ENCODE measurements at regions not wholly inside any gene's neighbourhood (a gene's known extent, or its start where the extent isn't known, plus 50 kb on each side); places are given as distances from the start of the nearest gene placed in this dataset.

DNA sequence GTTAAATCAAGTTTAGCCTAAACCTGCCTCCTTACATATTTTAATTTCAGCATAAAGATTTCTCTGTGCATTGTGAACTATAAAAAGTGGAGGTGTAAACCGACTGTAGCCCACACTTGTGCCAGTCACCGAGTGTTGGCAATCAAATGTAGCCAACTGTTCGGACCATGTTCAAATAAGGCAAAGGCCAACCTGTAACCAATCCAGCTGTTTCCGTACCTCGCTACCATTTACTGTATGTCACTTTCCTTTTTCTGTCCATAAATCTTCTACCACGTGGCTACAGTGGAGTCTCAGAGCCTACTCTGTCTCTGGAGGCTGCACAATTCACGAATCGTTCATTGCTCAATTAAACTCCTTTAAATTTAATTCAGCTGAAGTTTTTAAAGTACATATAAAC lies 156.0 kb downstream of the SLC25A46 start:
- TF ChIP-seq, protein P1, sequence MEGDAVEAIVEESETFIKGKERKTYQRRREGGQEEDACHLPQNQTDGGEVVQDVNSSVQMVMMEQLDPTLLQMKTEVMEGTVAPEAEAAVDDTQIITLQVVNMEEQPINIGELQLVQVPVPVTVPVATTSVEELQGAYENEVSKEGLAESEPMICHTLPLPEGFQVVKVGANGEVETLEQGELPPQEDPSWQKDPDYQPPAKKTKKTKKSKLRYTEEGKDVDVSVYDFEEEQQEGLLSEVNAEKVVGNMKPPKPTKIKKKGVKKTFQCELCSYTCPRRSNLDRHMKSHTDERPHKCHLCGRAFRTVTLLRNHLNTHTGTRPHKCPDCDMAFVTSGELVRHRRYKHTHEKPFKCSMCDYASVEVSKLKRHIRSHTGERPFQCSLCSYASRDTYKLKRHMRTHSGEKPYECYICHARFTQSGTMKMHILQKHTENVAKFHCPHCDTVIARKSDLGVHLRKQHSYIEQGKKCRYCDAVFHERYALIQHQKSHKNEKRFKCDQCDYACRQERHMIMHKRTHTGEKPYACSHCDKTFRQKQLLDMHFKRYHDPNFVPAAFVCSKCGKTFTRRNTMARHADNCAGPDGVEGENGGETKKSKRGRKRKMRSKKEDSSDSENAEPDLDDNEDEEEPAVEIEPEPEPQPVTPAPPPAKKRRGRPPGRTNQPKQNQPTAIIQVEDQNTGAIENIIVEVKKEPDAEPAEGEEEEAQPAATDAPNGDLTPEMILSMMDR (conservative IDR thresholded peaks at IDR 0.05): no peak
- TF ChIP-seq EZH2 (IDR thresholded peaks at IDR 0.05; ENCODE audit: low read depth): no peak
